ENCODE measurements at regions not wholly inside any gene's neighbourhood (a gene's known extent, or its start where the extent isn't known, plus 50 kb on each side); places are given as distances from the start of the nearest gene placed in this dataset.

GRCh38 chr9:79778581-79778980, 206.8 kb downstream of the TLE4 start:
- Histone ChIP-seq H3K9me3 (ENCODE audit: control insufficient read depth, low read length) (peaks cover 4% of the 10 kb centered on the region), H3K79me1 (replicated peaks; ENCODE audit: low read length, poor library complexity, severe bottlenecking) (no peaks in the 10 kb centered on the region), H4K91ac (ENCODE audit: low read length) (no peak overlapping the region), H3K9ac (ENCODE audit: low read length) (no peak overlapping the region), H4K8ac (ENCODE audit: low read length) (no peak overlapping the region), H2AFZ (ENCODE audit: low read depth, low read length) (no peak overlapping the region), H3K27ac (ENCODE audit: low read length, poor library complexity, severe bottlenecking) (no peak overlapping the region), H3K14ac (ENCODE audit: low read length in 2 of 2) (no peak overlapping the region), H2BK120ac (ENCODE audit: low read depth, low read length) (no peak overlapping the region), H3K18ac (ENCODE audit: low read depth in 1 of 2, low read length in 2 of 2) (no peak overlapping the region), H3K4ac (ENCODE audit: low read depth in 1 of 2, low read length in 2 of 2) (no peak overlapping the region), H3K4me1 (ENCODE audit: control insufficient read depth, insufficient read depth, low read depth, low read length) (no peaks in the 10 kb centered on the region), H3K4me2 (ENCODE audit: low read length, poor library complexity, severe bottlenecking) (no peak overlapping the region), H3K36me3 (ENCODE audit: control insufficient read depth in 1 of 2, insufficient read depth in 2 of 2, low read depth in 1 of 2, low read length in 2 of 2) (no peaks in the 10 kb centered on the region), H3K27me3 (ENCODE audit: control insufficient read depth in 1 of 2, insufficient read depth in 1 of 2, low read length in 2 of 2) (peaks cover 0 to 4% of the 10 kb centered on the region in 2 experiments), H2BK12ac (ENCODE audit: low read length in 2 of 2) (no peak overlapping the region), H3K4me3 (ENCODE audit: insufficient read depth in 1 of 2, low read depth in 1 of 2, low read length in 2 of 2) (no peak overlapping the region), H2AK5ac (ENCODE audit: low read length, severe bottlenecking) (no peak overlapping the region), H3K23ac (ENCODE audit: low read length in 2 of 2) (no peak overlapping the region), H2BK5ac (ENCODE audit: low read depth, low read length, poor library complexity, severe bottlenecking) (no peak overlapping the region), H2BK15ac (ENCODE audit: low read depth, poor library complexity, severe bottlenecking) (no peak overlapping the region)
- WGBS, result 93% methylated on average over 1 of the region's 1 CpG
- DNase-seq, result no peak

DNA sequence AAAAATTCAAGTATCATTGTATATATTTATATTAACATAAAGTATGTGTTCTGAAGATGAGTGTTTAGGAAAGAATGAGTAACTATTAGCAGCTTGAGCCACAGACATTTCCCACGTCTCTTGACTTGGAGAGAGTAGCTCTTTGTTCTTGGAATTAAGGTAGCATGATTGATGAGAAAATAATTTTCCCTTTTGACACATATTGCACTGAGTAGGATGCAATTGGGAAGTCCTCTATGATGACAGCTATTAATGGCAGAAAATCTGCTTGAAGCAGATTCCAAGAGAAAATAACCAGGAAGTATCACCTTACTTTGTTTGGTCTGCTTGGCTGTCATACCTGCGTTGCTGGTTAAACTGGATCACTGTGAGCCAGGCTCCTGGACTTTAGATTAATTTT, 204.8 kb downstream of the TLE4 start:
- H4K91ac ChIP-seq (ENCODE audit: low read length), result no peak overlapping the region
- no peak overlapping the region for H3K18ac ChIP-seq (ENCODE audit: low read depth in 1 of 2, low read length in 2 of 2)
- no peaks in the 10 kb centered on the region for H3K9me3 ChIP-seq (ENCODE audit: control insufficient read depth, low read length)
- no peak overlapping the region for H2AFZ ChIP-seq (ENCODE audit: low read depth, low read length)
- H2BK15ac ChIP-seq (ENCODE audit: low read depth, poor library complexity, severe bottlenecking), result no peak overlapping the region
- no peaks in the 10 kb centered on the region for H3K36me3 ChIP-seq (ENCODE audit: control insufficient read depth in 1 of 2, insufficient read depth in 2 of 2, low read depth in 1 of 2, low read length in 2 of 2)
- H3K27ac ChIP-seq (ENCODE audit: low read length, poor library complexity, severe bottlenecking), result no peak overlapping the region
- no peak overlapping the region for H4K8ac ChIP-seq (ENCODE audit: low read length)
- H3K4me2 ChIP-seq (ENCODE audit: low read length, poor library complexity, severe bottlenecking), result no peak overlapping the region
- no peaks in the 10 kb centered on the region for H3K79me1 ChIP-seq (replicated peaks; ENCODE audit: low read length, poor library complexity, severe bottlenecking)
- H3K4me3 ChIP-seq (ENCODE audit: insufficient read depth in 1 of 2, low read depth in 1 of 2, low read length in 2 of 2), result no peak overlapping the region
- 79% methylated on average over 2 of the region's 2 CpGs for WGBS
- no peak overlapping the region for H2BK12ac ChIP-seq (ENCODE audit: low read length in 2 of 2)
- H3K4me1 ChIP-seq (ENCODE audit: control insufficient read depth, insufficient read depth, low read depth, low read length), result no peaks in the 10 kb centered on the region
- H2BK5ac ChIP-seq (ENCODE audit: low read depth, low read length, poor library complexity, severe bottlenecking), result no peak overlapping the region
- peaks cover 0 to 4% of the 10 kb centered on the region in 2 experiments for H3K27me3 ChIP-seq (ENCODE audit: control insufficient read depth in 1 of 2, insufficient read depth in 1 of 2, low read length in 2 of 2)
- no peak overlapping the region for H3K23ac ChIP-seq (ENCODE audit: low read length in 2 of 2)
- H3K9ac ChIP-seq (ENCODE audit: low read length), result no peak overlapping the region
- H3K14ac ChIP-seq (ENCODE audit: low read length in 2 of 2), result no peak overlapping the region
- peak; percentile 22 for DNase-seq
- H2BK120ac ChIP-seq (ENCODE audit: low read depth, low read length), result no peak overlapping the region
- H3K4ac ChIP-seq (ENCODE audit: low read depth in 1 of 2, low read length in 2 of 2), result no peak overlapping the region
- H2AK5ac ChIP-seq (ENCODE audit: low read length, severe bottlenecking), result no peak overlapping the region

Data from mesenchymal stem cell (in vitro differentiated cells and primary cell).